Endothelial cell of umbilical vein (primary cell): ENCODE measurements at regions not wholly inside any gene's neighbourhood (a gene's known extent, or its start where the extent isn't known, plus 50 kb on each side); places are given as distances from the start of the nearest gene placed in this dataset.

Experiments
- BruUV-seq: library from RNA; stranded (reverse); fragments of 400-500 nt; replicated peaks from 2 replicates; lab custom pipeline; 2021; lab: Mats Ljungman, UMichigan
- CTCF ChIA-PET: fragments of 300-600, 350-600 bp; sonication (Branson Sonifier 250); formaldehyde crosslinking; loops from one replicate; lab custom pipeline; 2021; ENCODE audit warnings: antibody characterized with exemption, inconsistent platforms; lab: Charles Lee
- POLR2A ChIA-PET: fragments of 300-600, 350-600 bp; sonication (Branson Sonifier 250); formaldehyde crosslinking; loops from one replicate; lab custom pipeline; 2021; ENCODE audit warnings: antibody characterized with exemption, inconsistent platforms; lab: Charles Lee
- DNase-seq: peaks from one replicate; pipeline ENCODE4 v3.0.0-alpha.2; 2011; ENCODE audit warnings: low read depth, low spot score
- FAIRE-seq: peaks from 2 replicates; lab custom pipeline; 2011; peaks lifted over from hg19 to GRCh38; lab: Jason Lieb, UNC
- H2AFZ ChIP-seq: 2 replicates; pipeline ENCODE4 v1.6.0; 2012; ENCODE audit warnings: low read depth, low read length, control low read depth, inconsistent platforms
- H3K27ac ChIP-seq: 2 replicates; pipeline ENCODE4 v1.5.1; 2011; ENCODE audit warnings: low read depth, mild to moderate bottlenecking, control low read depth, low read length, moderate library complexity; ENCODE audit not compliant: insufficient read depth
- H3K27me3 ChIP-seq, 2 experiments: 2 replicates each; pipeline versions ENCODE4 v1.6.0 to v1.6.1; 2011; ENCODE audit warnings: low read length in 2 of 2, mixed read lengths in 1 of 2; ENCODE audit not compliant: control insufficient read depth in 2 of 2, insufficient read depth in 2 of 2
- H3K36me3 ChIP-seq, 2 experiments: 2 replicates in 1 of 2; 3 replicates in 1 of 2; pipeline ENCODE4 v1.5.1; 2011; ENCODE audit warnings: low read length in 2 of 2, mild to moderate bottlenecking in 1 of 2, moderate library complexity in 1 of 2; ENCODE audit not compliant: control insufficient read depth in 2 of 2, insufficient read depth in 2 of 2; ENCODE audit errors: extremely low read depth in 1 of 2
- H3K4me1 ChIP-seq: 3 replicates; pipeline ENCODE4 v1.5.1; 2011; ENCODE audit warnings: mild to moderate bottlenecking, low read length; ENCODE audit not compliant: control insufficient read depth, insufficient read depth; ENCODE audit errors: extremely low read depth
- H3K4me2 ChIP-seq: 2 replicates; pipeline ENCODE4 v1.6.1; 2011; ENCODE audit warnings: low read length, control low read depth, mixed read lengths; ENCODE audit not compliant: insufficient read depth
- H3K4me3 ChIP-seq, 3 experiments: fragments of 200-600 bp in 1 of 3; sonication (generic), shearing (Covaris generic) in 1 of 3; replicated peaks in 1 of 3; 2 replicates each; pipeline ENCODE4 v1.5.1; 2011 to 2016; ENCODE audit warnings: control low read depth in 3 of 3, low read length in 3 of 3, mild to moderate bottlenecking in 2 of 3, inconsistent platforms in 1 of 3, low read depth in 1 of 3, moderate library complexity in 1 of 3; ENCODE audit not compliant: insufficient read depth in 1 of 3
- H3K79me2 ChIP-seq: 2 replicates; pipeline ENCODE4 v1.6.0; 2012; ENCODE audit warnings: low read length, inconsistent platforms; ENCODE audit not compliant: control insufficient read depth, insufficient read depth
- H3K9ac ChIP-seq: replicated peaks from 2 replicates; pipeline ENCODE3; 2011; ENCODE audit warnings: low read length, control low read depth; ENCODE audit not compliant: insufficient read depth; ENCODE audit errors: extremely low read depth
- H3K9me1 ChIP-seq: replicated peaks from 3 replicates; pipeline ENCODE4 v1.6.0; 2011; ENCODE audit warnings: mild to moderate bottlenecking, low read length; ENCODE audit not compliant: control insufficient read depth, insufficient read depth; ENCODE audit errors: extremely low read depth
- H3K9me3 ChIP-seq: replicated peaks from 2 replicates; pipeline ENCODE4 v1.5.1; 2012; ENCODE audit warnings: low read length, inconsistent platforms; ENCODE audit not compliant: control insufficient read depth, insufficient read depth
- H4K20me1 ChIP-seq: replicated peaks from 2 replicates; pipeline ENCODE3; 2011; ENCODE audit warnings: mild to moderate bottlenecking, low read length; ENCODE audit not compliant: control insufficient read depth, insufficient read depth; ENCODE audit errors: extremely low read depth
- EZH2 ChIP-seq: IDR thresholded peaks from 2 replicates; pipeline ENCODE4 v1.6.1; 2012; ENCODE audit warnings: borderline replicate concordance, low read depth, mild to moderate bottlenecking, moderate library complexity, low read length, inconsistent platforms; ENCODE audit not compliant: severe bottlenecking
- FOS ChIP-seq: IDR thresholded peaks from 2 replicates; pipeline ENCODE4 v1.6.1; 2011; ENCODE audit warnings: mild to moderate bottlenecking, low read length, moderate library complexity, borderline replicate concordance; ENCODE audit not compliant: insufficient read depth
- GATA2 ChIP-seq: IDR thresholded peaks from 2 replicates; pipeline ENCODE4 v1.7.0; 2011; ENCODE audit warnings: low read depth, mild to moderate bottlenecking, moderate library complexity, mixed read lengths, low read length; ENCODE audit not compliant: insufficient read length, insufficient read depth
- JUN ChIP-seq: IDR thresholded peaks from 2 replicates; pipeline ENCODE4 v1.6.1; 2011; ENCODE audit warnings: borderline replicate concordance, low read depth; ENCODE audit not compliant: insufficient read length, insufficient read depth
- MYC ChIP-seq: IDR thresholded peaks from one replicate; pipeline ENCODE4 v1.6.1; 2011; ENCODE audit warnings: mild to moderate bottlenecking, low read depth, low read length
- POLR2A ChIP-seq: IDR thresholded peaks from 2 replicates; pipeline ENCODE4 v1.6.1; 2012; ENCODE audit warnings: low read depth, mild to moderate bottlenecking, control low read depth, low read length
- POLR2AphosphoS5 ChIP-seq: IDR thresholded peaks from 2 replicates; pipeline ENCODE4 v1.6.1; 2012; ENCODE audit warnings: low read depth, mild to moderate bottlenecking, control low read depth, low read length, moderate library complexity; ENCODE audit not compliant: insufficient read depth
- dilution Hi-C: fragments of 300-500 bp; cut with MboI; formaldehyde crosslinking; loops from one replicate; pipeline ENCODE4 v1.15.0; 2019; ENCODE audit warnings: low sequenced_read_pairs; ENCODE audit not compliant: extremely low pct_ligation_motif_present
- intact Hi-C: fragments of 100-400 bp; cut with micrococcal nuclease; formaldehyde crosslinking; loops from one replicate; pipeline ENCODE4 v1.10.0; 2022
- TF ChIP-seq, protein P1 (sequence below), 2 donors: IDR thresholded peaks; 1 replicate in 1 of 2; 2 replicates in 1 of 2; pipeline ENCODE4 v1.5.1; 2011; ENCODE audit warnings: low read length in 2 of 2, mild to moderate bottlenecking in 2 of 2, moderate library complexity in 2 of 2, control low read depth in 1 of 2, inconsistent platforms in 1 of 2, low read depth in 1 of 2; ENCODE audit not compliant: insufficient read depth in 1 of 2; ENCODE audit errors: extremely low read depth in 1 of 2
- TF ChIP-seq, protein P2 (sequence below): IDR thresholded peaks from 2 replicates; pipeline ENCODE4 v1.6.1; 2011; ENCODE audit not compliant: insufficient read depth, insufficient read length

DNA sequence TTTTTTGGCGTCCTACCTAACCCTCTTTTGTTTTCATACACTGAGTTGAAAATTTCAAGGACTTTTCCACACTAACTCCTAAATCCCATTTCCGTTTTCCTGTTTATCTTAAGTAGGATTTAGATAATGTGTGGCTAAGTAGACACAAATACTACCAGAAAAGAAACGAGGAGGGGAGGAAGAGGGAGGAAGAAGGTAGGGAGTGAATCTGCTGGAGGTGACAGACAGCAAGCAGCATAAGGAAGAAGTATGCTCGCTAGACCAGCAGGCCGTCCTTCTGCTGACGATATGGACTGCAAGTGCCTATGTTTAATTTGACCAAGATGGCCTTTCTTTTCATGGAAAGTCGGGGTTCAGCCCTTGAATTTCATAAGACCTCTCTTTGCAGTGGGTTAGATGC lies 256.9 kb upstream of the RAB4A start:
- H3K9me1 ChIP-seq, result no peaks in the 10 kb centered on the region
- no peak overlapping the region for H3K9ac ChIP-seq
- no peaks in the 10 kb centered on the region for H3K27me3 ChIP-seq
- dilution Hi-C loops, result no loop called here
- no peaks in the 10 kb centered on the region for H4K20me1 ChIP-seq
- intact Hi-C loops, result no loop called here
- H3K9me3 ChIP-seq, result no peaks in the 10 kb centered on the region
- no peaks in the 10 kb centered on the region for H3K36me3 ChIP-seq
- no peaks in the 10 kb centered on the region for H3K79me2 ChIP-seq
- H2AFZ ChIP-seq, result no peak overlapping the region
- no TSS peak for BruUV-seq
- DNase-seq, result no peak
- ChIA-PET CTCF (no interaction called here), POLR2A (no interaction called here)
- TF ChIP-seq EZH2, result no peak
- TF ChIP-seq JUN, result no peak
- no peak for TF ChIP-seq GATA2
- TF ChIP-seq POLR2A, result no peak
- no peak for TF ChIP-seq FOS
- TF ChIP-seq MYC, result no peak
- TF ChIP-seq POLR2AphosphoS5, result no peak
- TF ChIP-seq, protein P1, sequence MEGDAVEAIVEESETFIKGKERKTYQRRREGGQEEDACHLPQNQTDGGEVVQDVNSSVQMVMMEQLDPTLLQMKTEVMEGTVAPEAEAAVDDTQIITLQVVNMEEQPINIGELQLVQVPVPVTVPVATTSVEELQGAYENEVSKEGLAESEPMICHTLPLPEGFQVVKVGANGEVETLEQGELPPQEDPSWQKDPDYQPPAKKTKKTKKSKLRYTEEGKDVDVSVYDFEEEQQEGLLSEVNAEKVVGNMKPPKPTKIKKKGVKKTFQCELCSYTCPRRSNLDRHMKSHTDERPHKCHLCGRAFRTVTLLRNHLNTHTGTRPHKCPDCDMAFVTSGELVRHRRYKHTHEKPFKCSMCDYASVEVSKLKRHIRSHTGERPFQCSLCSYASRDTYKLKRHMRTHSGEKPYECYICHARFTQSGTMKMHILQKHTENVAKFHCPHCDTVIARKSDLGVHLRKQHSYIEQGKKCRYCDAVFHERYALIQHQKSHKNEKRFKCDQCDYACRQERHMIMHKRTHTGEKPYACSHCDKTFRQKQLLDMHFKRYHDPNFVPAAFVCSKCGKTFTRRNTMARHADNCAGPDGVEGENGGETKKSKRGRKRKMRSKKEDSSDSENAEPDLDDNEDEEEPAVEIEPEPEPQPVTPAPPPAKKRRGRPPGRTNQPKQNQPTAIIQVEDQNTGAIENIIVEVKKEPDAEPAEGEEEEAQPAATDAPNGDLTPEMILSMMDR (IDR thresholded peaks at IDR 0.05; ENCODE audit: extremely low read depth in 1 of 2, insufficient read depth in 1 of 2, low read depth in 1 of 2, low read length in 2 of 2), result no peak
- TF ChIP-seq, protein P2, sequence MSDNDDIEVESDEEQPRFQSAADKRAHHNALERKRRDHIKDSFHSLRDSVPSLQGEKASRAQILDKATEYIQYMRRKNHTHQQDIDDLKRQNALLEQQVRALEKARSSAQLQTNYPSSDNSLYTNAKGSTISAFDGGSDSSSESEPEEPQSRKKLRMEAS, result no peak
- H3K27ac ChIP-seq, result no peak overlapping the region
- H3K4me3 ChIP-seq, result no peak overlapping the region
- H3K4me1 ChIP-seq, result no peaks in the 10 kb centered on the region
- FAIRE-seq, result no peak
- no peak overlapping the region for H3K4me2 ChIP-seq
